A204.1 (cell line): ENCODE measurements at regions not wholly inside any gene's neighbourhood (a gene's known extent, or its start where the extent isn't known, plus 50 kb on each side); places are given as distances from the start of the nearest gene placed in this dataset.
"Not testable (repeated sequence)": the region's sequence is repeated elsewhere in the genome, so short reads cannot be mapped to it uniquely, and the experiment has no call there.

ENCODE experiments used
- FAIRE-seq: peaks from 2 replicates; lab custom pipeline; 2012; peaks lifted over from hg19 to GRCh38; lab: Jason Lieb, UNC

DNA sequence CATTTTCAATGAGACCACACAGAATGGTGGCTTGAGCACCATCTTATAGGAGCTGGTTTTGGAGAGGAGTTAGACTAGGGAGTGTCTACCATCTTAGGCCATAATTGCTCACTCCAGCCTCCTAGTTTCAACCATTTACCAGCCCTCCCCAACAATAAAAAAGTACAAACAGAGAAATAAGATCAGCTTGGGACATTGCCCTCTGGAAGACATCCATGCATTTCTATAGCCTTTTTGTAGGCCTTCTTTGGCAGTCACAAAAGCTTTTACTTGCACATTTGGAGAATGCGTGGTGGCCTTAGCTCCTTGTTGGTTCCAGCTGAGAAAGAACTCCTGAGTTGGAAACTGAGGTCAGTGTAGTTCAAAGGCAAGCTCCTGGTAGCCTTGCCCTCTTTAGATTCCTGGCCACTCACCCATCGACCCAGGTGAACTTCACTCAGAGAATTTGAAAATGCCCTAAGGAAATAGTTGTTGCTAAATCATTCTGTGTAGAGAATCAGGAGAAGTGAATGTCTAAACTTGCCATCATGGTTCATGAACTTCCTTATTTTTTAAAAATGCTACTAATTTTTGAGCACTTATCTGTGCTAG lies 301.7 kb upstream of the PROX1 start:
- FAIRE-seq: no peak

- no peak for FAIRE-seq
These were observed 300.8 kb upstream of the PROX1 start for GRCh38 chr1:213686983-213687382.

DNA sequence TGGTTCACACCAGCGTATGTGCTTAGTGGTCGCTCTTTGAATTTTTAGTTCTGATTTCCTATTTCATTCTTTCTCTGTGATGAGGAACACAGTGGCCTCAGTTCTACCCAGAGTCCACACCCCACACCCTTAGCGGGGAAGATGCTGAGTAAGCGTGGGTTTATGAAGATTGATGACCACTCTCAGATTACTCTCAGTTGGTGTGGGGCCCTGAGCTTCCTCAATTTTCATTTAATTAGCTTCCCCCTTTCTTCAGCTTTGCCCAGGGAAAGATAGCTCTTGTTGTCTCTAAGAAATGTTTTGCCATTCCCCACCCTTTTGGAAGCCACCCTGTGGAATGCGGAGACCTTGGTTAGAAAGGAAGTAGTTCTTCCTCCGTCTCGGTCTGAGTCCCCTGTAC lies 299.9 kb upstream of the PROX1 start:
- FAIRE-seq: no peak

DNA sequence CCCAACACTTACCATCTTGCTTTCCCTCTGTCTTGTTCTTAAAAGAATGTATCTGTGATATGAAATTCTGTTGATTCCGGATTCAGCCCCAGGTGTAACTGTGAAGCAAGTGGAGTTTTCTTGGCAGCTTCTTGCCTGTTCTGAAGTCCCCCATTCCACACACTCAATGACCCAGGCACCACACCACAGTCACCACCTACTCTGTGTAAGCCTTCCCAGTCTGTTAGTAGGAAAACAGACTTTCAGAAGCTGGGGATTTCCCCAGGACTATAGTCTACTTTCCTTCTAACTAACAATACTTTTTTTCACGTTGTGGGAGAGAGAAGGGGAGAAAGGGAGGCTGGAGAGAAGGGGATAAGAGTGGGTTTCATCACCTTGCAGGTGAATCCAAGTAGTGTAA lies 299.1 kb upstream of the PROX1 start:
- FAIRE-seq: no peak

DNA sequence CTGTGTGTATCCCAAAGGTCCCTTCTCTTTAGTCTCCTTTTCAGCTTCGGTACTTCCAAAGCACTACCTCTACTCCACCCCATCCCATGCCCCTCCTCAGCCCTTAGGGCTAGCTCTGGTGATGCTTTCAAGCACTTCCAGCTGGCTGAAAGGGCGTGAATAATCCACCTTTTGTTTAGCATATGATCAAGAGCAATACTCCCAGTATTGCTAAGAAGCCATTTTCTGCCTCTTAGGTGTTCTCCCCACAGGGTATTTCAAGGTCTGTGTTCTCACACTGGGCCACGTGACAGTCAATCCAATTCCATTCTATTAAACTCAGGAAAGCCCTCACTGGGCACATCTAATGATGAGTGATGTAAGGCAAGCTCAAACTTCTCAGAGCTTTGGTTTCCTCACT lies 298.5 kb upstream of the PROX1 start:
- FAIRE-seq: no peak

GRCh38 chr1:213690341-213690917 lies 297.3 kb upstream of the PROX1 start:
- FAIRE-seq: no peak

DNA sequence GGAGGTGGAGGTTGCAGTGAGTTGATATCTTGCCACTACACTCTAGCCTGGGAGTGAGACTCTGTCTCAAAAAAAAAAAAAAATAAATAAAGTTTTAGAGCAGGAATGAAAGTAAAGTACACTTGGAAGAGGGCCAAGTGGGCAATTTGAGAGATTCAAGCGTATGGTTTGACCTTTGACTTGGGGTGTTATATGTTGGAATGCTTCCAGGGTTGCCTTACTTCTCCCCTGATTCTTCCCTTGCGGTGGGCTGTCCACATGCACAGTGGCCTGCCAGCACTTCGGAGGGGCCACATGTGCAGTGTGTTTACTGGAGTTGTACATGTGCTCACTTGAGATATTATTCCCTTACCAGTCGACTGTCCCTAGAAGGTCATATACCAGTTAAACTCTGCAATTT lies 295.5 kb upstream of the PROX1 start:
- no peak for FAIRE-seq

- FAIRE-seq: no peak
These were observed 293.9 kb upstream of the PROX1 start for GRCh38 chr1:213693864-213694263.

DNA sequence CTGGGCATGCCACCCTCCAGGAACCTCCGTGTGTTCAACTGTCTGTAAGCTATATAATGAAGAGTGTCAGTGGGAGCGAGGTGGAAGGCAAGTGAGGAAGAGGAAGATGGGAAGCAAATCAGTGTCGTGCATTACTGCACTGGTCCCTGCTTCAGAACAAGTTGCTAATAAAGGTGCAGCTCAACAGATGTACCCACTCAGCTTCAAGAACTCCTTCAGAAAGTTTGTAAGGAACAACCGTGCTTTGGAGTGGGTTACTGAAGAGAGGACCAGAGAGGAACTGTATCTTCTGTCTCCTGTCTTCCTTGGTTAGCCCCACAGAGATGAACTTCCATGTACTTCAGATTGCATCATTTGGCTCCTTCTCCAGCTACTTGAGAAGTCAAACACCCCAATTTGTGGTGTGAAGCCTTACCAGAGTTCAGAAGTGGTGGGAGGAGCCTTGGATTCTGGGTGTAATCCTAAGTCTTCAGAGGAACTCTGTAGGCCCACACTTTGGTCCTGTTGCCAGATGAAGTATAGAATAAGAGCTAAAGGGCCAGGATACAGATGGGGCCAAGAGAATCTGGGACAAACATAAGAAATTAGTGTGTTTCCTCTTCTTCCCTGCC lies 290.5 kb upstream of the PROX1 start:
- no peak for FAIRE-seq

DNA sequence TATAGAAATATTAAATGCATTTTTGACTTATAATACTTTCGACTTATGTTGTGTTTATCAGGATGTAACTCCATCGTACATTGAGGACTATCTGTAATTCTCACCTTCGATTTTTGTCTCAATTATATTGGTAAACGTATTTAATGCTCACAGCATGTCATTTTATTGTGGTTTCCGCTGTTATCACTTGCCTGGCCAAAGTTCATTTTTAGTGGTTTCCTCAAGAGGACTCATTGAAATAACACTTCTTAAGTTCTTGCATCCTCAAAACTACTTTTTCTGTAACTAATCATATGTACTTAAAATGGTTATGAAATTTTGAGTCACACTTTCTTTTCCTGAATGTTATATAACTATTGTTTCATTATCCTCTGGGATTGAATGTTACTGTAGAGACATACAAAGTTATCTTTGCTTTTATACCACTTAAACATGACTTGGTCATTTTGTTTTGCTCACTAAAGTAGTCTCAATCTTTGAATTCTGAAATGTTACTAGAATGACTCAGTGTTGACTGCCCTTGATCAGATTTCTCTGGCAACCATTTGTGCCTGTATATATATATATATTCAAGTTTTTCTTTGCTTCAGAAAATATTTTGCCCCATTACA lies 289.6 kb upstream of the PROX1 start:
- no peak for FAIRE-seq

DNA sequence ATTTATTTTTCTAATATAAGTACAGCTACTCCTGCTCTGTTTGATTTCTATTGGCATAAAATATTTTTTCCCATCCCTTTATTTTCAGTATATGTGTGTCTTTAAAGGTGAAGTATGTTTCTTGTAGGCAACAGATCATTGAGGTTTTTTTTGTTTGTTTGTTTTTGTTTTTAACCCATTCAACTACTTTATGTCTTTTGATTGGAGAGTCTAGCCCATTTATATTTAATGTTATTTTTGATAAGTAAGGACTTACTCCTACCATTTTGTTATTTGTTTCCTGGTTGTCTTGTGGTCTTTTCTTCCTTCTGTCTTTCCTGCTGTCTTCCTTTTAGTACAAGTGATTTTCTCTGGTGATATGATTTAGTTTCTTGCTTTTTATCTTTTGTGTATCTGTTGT lies 285.1 kb upstream of the PROX1 start:
- no peak for FAIRE-seq

DNA sequence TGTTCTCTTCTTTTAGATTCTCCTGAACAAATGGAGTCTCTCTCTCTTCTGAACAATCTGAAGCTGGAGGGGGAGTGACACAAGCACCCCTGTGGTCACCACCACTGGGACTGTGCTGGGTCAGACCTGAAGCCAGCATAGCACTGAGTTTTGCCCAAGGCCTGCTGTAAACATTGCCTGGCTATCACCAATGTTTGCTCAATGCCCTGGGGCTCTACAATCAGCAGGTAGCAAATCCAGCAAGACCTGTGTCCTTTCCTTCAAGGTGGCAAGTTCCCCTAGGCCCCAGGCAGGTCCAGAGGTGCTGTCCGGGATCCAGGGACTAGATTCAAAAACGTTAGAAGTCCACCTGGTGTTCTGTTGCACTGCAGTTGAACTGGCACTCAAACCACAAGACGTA lies 282.8 kb upstream of the PROX1 start:
- FAIRE-seq: no peak

GRCh38 chr1:213711833-213712490 lies 275.8 kb upstream of the PROX1 start:
- not testable (repeated sequence) for FAIRE-seq

DNA sequence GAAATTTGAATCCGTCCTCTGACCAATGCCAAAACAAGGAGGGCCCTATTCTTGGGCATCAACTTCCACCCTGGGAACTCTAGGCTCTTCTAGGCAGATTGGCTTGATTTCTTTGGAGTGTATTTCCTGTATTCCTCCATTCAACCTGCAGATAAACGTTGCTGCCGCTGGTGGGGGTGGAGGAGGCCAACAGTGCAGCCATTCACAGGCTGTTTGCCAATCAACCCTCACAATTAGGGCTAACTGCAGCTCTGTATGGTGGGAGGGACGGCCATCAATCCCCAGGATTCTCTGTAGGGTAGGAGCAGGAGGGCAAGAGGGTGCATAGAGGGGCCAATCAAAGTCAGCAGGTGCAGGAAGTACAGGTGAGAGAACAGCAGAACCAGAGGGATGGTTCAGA lies 273.1 kb upstream of the PROX1 start:
- no peak for FAIRE-seq

GRCh38 chr1:213715182-213715581 lies 272.6 kb upstream of the PROX1 start:
- FAIRE-seq: no peak

- no peak for FAIRE-seq
These were observed 268.3 kb upstream of the PROX1 start for GRCh38 chr1:213719462-213719861.

DNA sequence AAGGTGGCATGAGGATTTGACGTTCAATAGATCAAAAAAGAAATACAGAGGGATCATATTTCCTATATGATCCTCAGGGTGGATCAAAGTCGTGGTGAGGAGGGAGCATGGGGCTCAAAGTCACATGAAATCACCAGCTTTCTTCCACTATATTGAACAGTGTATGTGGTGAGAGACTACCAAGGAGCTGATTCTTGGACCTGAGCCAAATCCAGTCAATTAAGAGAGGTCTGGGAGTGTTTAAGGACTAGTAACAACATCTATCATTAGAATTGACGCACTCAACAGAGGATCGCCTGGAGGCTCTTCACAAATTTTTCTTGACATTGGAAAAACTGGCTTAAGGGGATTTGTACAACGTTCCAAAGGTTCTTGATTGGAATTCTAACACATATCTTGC lies 267.7 kb upstream of the PROX1 start:
- FAIRE-seq: no peak

GRCh38 chr1:213723187-213723586 lies 264.6 kb upstream of the PROX1 start:
- FAIRE-seq: no peak

DNA sequence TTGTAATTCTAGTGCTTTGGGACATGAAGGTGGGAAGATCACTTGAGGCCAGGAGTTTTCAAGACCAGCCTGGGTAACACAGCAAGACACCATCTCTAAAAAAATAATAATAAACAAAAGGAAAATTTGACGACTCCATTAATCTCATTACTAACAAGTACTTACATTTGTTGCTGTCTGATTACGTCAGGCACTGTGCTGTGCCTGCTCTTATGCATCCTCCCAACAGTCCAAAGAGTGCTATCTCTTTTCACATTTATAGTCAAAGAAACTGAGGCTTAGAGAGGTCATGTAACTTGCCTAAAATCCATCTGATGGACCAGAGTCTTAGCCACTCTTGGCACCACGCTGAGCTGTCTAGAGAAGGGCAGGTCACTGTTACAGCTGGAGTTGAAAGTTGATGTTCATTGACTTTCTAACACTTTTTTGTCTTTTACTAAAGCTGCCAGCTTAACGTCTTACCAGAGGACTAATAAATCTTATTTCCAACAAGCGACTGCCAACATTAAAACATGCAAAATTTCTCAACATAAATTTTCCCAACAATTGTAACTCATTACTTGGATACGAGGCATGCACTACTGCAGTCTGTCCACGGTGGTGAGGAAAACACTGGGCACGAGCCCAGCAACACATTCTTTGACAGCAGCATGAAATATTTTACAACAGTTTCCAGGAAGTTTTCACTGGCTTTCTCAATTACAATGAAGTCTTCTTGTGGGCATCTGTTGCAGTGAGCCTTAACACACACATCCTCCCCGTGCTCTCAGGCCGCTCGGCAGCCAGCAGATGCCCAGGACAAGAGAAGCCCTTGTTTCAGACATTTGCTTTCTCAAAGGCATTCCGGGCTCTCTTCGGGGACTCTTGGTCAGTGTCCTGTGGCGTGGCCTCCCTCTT lies 262.9 kb upstream of the PROX1 start:
- no peak for FAIRE-seq

GRCh38 chr1:213727853-213728592 lies 259.8 kb upstream of the PROX1 start:
- FAIRE-seq: no peak
